H1 (cell line): ENCODE measurements at regions not wholly inside any gene's neighbourhood (a gene's known extent, or its start where the extent isn't known, plus 50 kb on each side); places are given as distances from the start of the nearest gene placed in this dataset.

ENCODE experiments used
- CHD7 ChIP-seq: fragments of 300-600 bp; sonication (generic); IDR thresholded peaks from 2 replicates; pipeline ENCODE4 v1.7.1; 2012; ENCODE audit warnings: low read length, moderate library complexity, mild to moderate bottlenecking, inconsistent platforms; ENCODE audit not compliant: insufficient replicate concordance
- EP300 ChIP-seq, 2 experiments: IDR thresholded peaks; 1 replicate in 1 of 2; 2 replicates in 1 of 2; pipeline ENCODE4 v1.6.1; 2011 to 2012; ENCODE audit warnings: low read depth in 2 of 2, low read length in 2 of 2, mild to moderate bottlenecking in 2 of 2, borderline replicate concordance in 1 of 2, inconsistent platforms in 1 of 2, moderate library complexity in 1 of 2

- TF ChIP-seq CHD7: no peak
- no peak for TF ChIP-seq EP300 (IDR thresholded peaks at IDR 0.05; ENCODE audit: borderline replicate concordance in 1 of 2, low read depth in 2 of 2, low read length in 2 of 2)
Observed at GRCh38 chr7:112572669-112573301, 92.0 kb downstream of the LSMEM1 start (continued).
